Breast epithelium (tissue), 4 donors: ENCODE measurements at regions not wholly inside any gene's neighbourhood (a gene's known extent, or its start where the extent isn't known, plus 50 kb on each side); places are given as distances from the start of the nearest gene placed in this dataset.

Experiments
- DNase-seq, 2 donors: peaks; one replicate each; pipeline ENCODE4 v3.0.0-alpha.2; 2019; ENCODE audit warnings: low spot score in 2 of 2
- H3K27ac ChIP-seq, 2 donors: fragments of 200-600 bp; sonication (generic) in 1 of 2; one replicate each; pipeline ENCODE4 v1.5.1; 2016 to 2019; ENCODE audit warnings: mild to moderate bottlenecking in 1 of 2
- H3K27me3 ChIP-seq, 2 donors: fragments of 200-600 bp; sonication (generic) in 1 of 2; one replicate each; pipeline versions ENCODE4 v1.5.1 to v1.6.0; 2017 to 2019; ENCODE audit warnings: control low read depth in 1 of 2, mild to moderate bottlenecking in 1 of 2
- H3K36me3 ChIP-seq: fragments of 200-600 bp; one replicate; pipeline ENCODE4 v1.5.1; 2019
- H3K4me1 ChIP-seq, 2 donors: fragments of 200-600 bp; sonication (generic); one replicate each; pipeline ENCODE4 v1.5.1; 2016 to 2019; ENCODE audit warnings: control low read depth in 1 of 2
- H3K4me3 ChIP-seq, 3 donors: fragments of 200-600 bp; sonication (generic); 1 replicate in 2 of 3; 2 replicates in 1 of 3; pipeline ENCODE4 v1.5.1; 2016 to 2019; ENCODE audit warnings: mild to moderate bottlenecking in 3 of 3, moderate library complexity in 2 of 3
- H3K9me3 ChIP-seq, 2 donors: fragments of 200-600 bp; sonication (generic) in 1 of 2; one replicate each; pipeline ENCODE4 v1.5.1; 2016 to 2019; ENCODE audit warnings: control low read depth in 1 of 2
- CTCF ChIP-seq, 3 donors: fragments of 450-650 bp; IDR thresholded peaks; one replicate each; pipeline ENCODE4 v1.5.1; 2016 to 2017; ENCODE audit warnings: antibody characterized with exemption in 3 of 3, mild to moderate bottlenecking in 3 of 3, moderate library complexity in 3 of 3
- POLR2A ChIP-seq: fragments of 450-650 bp; IDR thresholded peaks from one replicate; pipeline ENCODE4 v1.6.1; 2016; ENCODE audit warnings: antibody characterized with exemption, mild to moderate bottlenecking, moderate library complexity
- POLR2AphosphoS5 ChIP-seq, 3 donors: sonication (generic); formaldehyde crosslinking; IDR thresholded peaks; one replicate each; pipeline ENCODE4 v1.6.1; 2017; ENCODE audit warnings: antibody characterized with exemption in 3 of 3
- intact Hi-C: fragments of 100-400 bp; cut with DNase I; formaldehyde crosslinking; loops from one replicate; pipeline ENCODE4 v1.15.1; 2023; ENCODE audit warnings: low total_unique reads

- intact Hi-C loops = no loop called here
- Histone ChIP-seq H3K27me3 (no peaks in the 10 kb centered on the region), H3K4me3 (no peak overlapping the region), H3K9me3 (no peaks in the 10 kb centered on the region), H3K4me1 (no peaks in the 10 kb centered on the region), H3K27ac (no peak overlapping the region), H3K36me3 (no peaks in the 10 kb centered on the region)
- DNase-seq = no peak
- no peak for TF ChIP-seq POLR2AphosphoS5 (IDR thresholded peaks at IDR 0.05)
- TF ChIP-seq POLR2A = no peak
- no peak for TF ChIP-seq CTCF (IDR thresholded peaks at IDR 0.05)
These were observed 122.5 kb upstream of the KCNJ15 start for GRCh38 chr21:38134084-38134873.

GRCh38 chr21:38136201-38136600 lies 120.6 kb upstream of the KCNJ15 start:
- Histone ChIP-seq H3K36me3 (no peaks in the 10 kb centered on the region), H3K27me3 (no peaks in the 10 kb centered on the region), H3K4me1 (no peaks in the 10 kb centered on the region), H3K27ac (no peak overlapping the region), H3K4me3 (no peak overlapping the region), H3K9me3 (no peaks in the 10 kb centered on the region)
- DNase-seq = no peak
- TF ChIP-seq POLR2A (no peak), CTCF (IDR thresholded peaks at IDR 0.05) (no peak), POLR2AphosphoS5 (IDR thresholded peaks at IDR 0.05) (no peak)
- intact Hi-C loops = no loop called here

GRCh38 chr21:38139380-38140168 lies 117.2 kb upstream of the KCNJ15 start:
- Histone ChIP-seq H3K4me3 (no peak overlapping the region), H3K36me3 (no peaks in the 10 kb centered on the region), H3K27ac (peak overlapping the region; percentile 53 to 74), H3K9me3 (no peaks in the 10 kb centered on the region), H3K27me3 (no peaks in the 10 kb centered on the region), H3K4me1 (no peaks in the 10 kb centered on the region)
- TF ChIP-seq CTCF (IDR thresholded peaks at IDR 0.05) = no peak
- no peak for TF ChIP-seq POLR2AphosphoS5 (IDR thresholded peaks at IDR 0.05)
- TF ChIP-seq POLR2A = no peak
- peak in 1 of 2 donors; percentile 27 for DNase-seq
- intact Hi-C loops = no loop called here

GRCh38 chr21:38140207-38140903 lies 116.4 kb upstream of the KCNJ15 start:
- no peak for TF ChIP-seq POLR2A
- intact Hi-C loops = no loop called here
- DNase-seq = peak in 1 of 2 donors; percentile 29

GRCh38 chr21:38142224-38142623 lies 114.6 kb upstream of the KCNJ15 start:
- Histone ChIP-seq H3K4me1 (no peaks in the 10 kb centered on the region), H3K4me3 (no peak overlapping the region), H3K27ac (no peak overlapping the region), H3K27me3 (no peaks in the 10 kb centered on the region), H3K9me3 (no peaks in the 10 kb centered on the region), H3K36me3 (no peaks in the 10 kb centered on the region)
- DNase-seq = no peak
- intact Hi-C loops = no loop called here
- no peak for TF ChIP-seq CTCF (IDR thresholded peaks at IDR 0.05)
- no peak for TF ChIP-seq POLR2A
- TF ChIP-seq POLR2AphosphoS5 (IDR thresholded peaks at IDR 0.05) = no peak

More at GRCh38 chr21:38140207-38140903, 116.4 kb upstream of the KCNJ15 start:
- Histone ChIP-seq H3K27ac (peak overlapping the region; percentile 53 to 74), H3K4me1 (no peaks in the 10 kb centered on the region), H3K4me3 (no peak overlapping the region), H3K27me3 (no peaks in the 10 kb centered on the region), H3K9me3 (no peaks in the 10 kb centered on the region), H3K36me3 (no peaks in the 10 kb centered on the region)
